Endothelial cell (in vitro differentiated cells): ENCODE measurements at regions not wholly inside any gene's neighbourhood (a gene's known extent, or its start where the extent isn't known, plus 50 kb on each side); places are given as distances from the start of the nearest gene placed in this dataset.

Experiments
- DNase-seq: peaks from one replicate; pipeline ENCODE4 v3.0.0; 2021; ENCODE audit warnings: low spot score
- H3K27ac Mint-ChIP-seq: one replicate; pipeline ENCODE4 v1.8.0; 2021; ENCODE audit warnings: mixed read lengths, inconsistent platforms; ENCODE audit not compliant: unreplicated experiment
- H3K27me3 Mint-ChIP-seq: one replicate; pipeline ENCODE4 v1.8.0; 2021; ENCODE audit warnings: mild to moderate bottlenecking, moderate library complexity, mixed read lengths, inconsistent platforms; ENCODE audit not compliant: unreplicated experiment
- H3K36me3 Mint-ChIP-seq: one replicate; pipeline ENCODE4 v1.8.0; 2021; ENCODE audit warnings: mild to moderate bottlenecking, low read depth, mixed read lengths, inconsistent platforms; ENCODE audit not compliant: unreplicated experiment
- H3K4me1 Mint-ChIP-seq: one replicate; pipeline ENCODE4 v1.8.0; 2021; ENCODE audit warnings: mild to moderate bottlenecking, mixed read lengths, inconsistent platforms; ENCODE audit not compliant: unreplicated experiment
- H3K4me3 Mint-ChIP-seq: one replicate; pipeline ENCODE4 v1.8.0; 2021; ENCODE audit warnings: mild to moderate bottlenecking, mixed read lengths, inconsistent platforms; ENCODE audit not compliant: unreplicated experiment
- H3K9me3 Mint-ChIP-seq: one replicate; pipeline ENCODE4 v1.8.0; 2021; ENCODE audit warnings: mixed read lengths, inconsistent platforms; ENCODE audit not compliant: unreplicated experiment
- TF ChIP-seq, protein P1 (sequence below): fragments of 200-600 bp; sonication (generic); IDR thresholded peaks from one replicate; pipeline ENCODE4 v1.5.0; 2021; ENCODE audit warnings: antibody characterized with exemption; ENCODE audit not compliant: unreplicated experiment

DNA sequence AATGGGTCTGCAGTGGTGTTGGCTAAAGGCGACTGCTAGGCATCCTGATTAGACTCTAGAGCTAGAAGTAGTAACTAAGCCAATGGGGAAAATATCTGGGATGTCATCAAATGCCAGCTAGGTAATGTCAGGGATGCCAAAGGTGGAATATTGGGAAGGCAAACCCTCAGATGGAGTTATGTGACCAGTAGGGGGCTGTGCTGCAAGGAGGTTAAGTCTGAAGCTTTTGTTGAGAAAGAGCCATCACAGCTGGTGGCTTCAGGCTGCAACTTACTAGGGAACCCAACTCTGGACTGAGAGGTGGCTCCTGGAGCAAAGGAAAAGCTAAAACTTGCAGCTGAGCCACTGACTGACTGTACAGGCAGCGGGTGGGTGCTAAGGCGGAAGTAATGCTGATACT, 576.9 kb upstream of the GHITM start:
- Mint-ChIP-seq H3K36me3 (no peaks in the 10 kb centered on the region), H3K27me3 (peaks cover 2% of the 10 kb centered on the region), H3K9me3 (no peaks in the 10 kb centered on the region), H3K4me3 (no peak overlapping the region), H3K4me1 (peaks cover 3% of the 10 kb centered on the region), H3K27ac (no peak overlapping the region)
- DNase-seq = no peak
- TF ChIP-seq, protein P1, sequence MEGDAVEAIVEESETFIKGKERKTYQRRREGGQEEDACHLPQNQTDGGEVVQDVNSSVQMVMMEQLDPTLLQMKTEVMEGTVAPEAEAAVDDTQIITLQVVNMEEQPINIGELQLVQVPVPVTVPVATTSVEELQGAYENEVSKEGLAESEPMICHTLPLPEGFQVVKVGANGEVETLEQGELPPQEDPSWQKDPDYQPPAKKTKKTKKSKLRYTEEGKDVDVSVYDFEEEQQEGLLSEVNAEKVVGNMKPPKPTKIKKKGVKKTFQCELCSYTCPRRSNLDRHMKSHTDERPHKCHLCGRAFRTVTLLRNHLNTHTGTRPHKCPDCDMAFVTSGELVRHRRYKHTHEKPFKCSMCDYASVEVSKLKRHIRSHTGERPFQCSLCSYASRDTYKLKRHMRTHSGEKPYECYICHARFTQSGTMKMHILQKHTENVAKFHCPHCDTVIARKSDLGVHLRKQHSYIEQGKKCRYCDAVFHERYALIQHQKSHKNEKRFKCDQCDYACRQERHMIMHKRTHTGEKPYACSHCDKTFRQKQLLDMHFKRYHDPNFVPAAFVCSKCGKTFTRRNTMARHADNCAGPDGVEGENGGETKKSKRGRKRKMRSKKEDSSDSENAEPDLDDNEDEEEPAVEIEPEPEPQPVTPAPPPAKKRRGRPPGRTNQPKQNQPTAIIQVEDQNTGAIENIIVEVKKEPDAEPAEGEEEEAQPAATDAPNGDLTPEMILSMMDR = peak; percentile 26

DNA sequence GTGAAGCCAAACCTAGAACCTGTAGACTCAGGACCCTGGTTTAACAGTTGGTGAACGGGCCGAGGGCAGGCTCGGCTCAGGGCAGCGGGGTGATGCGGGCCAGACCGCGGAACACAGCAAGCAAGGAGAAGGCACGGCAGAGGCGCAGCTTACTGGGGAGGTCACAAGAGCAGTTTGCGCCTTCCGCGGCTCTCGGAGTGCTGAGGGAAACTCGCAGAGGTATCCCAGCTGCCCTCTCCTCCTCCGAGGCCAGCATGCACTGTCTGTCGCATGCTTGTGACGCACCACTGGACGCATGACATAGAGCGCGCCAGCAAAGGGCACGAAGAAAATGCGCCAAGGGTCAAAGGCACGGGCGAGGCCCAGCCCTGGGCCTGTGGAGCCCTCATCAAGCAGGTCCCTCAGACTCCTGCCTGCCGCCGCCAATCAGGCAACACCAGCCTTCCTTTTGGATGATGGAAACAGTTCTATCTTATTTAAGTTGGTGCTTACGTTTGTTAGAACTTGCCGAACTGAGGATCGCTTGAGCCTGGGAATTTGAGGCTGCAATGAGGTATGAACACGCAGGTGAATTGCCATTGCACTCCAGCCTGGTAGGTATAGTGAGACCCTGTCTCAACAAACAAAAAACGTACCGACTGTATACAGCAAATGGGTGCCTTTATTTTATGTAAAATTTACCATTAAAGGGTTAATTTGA, 574.3 kb upstream of the GHITM start:
- H3K27ac Mint-ChIP-seq = no peak overlapping the region

DNA sequence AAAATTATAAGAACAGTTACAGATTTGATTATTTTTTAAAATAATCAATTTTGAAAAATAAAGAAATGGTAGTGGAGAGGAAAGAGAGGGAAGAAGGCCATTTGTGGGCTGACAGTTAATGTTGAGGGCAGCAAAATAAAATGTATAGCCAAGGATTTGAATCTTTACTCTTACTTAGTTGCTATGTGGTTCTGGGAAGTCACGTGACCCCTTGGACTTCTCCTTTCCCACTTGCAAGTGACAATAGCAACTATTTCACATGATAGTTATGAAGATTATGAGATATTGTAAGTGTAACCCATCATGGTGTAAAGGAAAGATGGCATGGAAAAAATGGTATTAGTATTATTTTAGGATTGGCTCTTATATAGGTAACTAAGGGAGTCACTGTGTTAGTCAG, 567.3 kb upstream of the GHITM start:
- H3K9me3 Mint-ChIP-seq = no peaks in the 10 kb centered on the region
- DNase-seq = no peak
- TF ChIP-seq, protein P1 = no peak
- no peaks in the 10 kb centered on the region for H3K4me1 Mint-ChIP-seq
- no peak overlapping the region for H3K4me3 Mint-ChIP-seq
- no peaks in the 10 kb centered on the region for H3K27me3 Mint-ChIP-seq
- no peaks in the 10 kb centered on the region for H3K36me3 Mint-ChIP-seq
- H3K27ac Mint-ChIP-seq = no peak overlapping the region

More for the DNA sequence above, 574.3 kb upstream of the GHITM start:
- Mint-ChIP-seq H3K9me3 (no peaks in the 10 kb centered on the region), H3K36me3 (no peaks in the 10 kb centered on the region), H3K4me1 (peaks cover 3% of the 10 kb centered on the region), H3K4me3 (no peak overlapping the region), H3K27me3 (peaks cover 2% of the 10 kb centered on the region)
- no peak for DNase-seq
- TF ChIP-seq, protein P1 = no peak

DNA sequence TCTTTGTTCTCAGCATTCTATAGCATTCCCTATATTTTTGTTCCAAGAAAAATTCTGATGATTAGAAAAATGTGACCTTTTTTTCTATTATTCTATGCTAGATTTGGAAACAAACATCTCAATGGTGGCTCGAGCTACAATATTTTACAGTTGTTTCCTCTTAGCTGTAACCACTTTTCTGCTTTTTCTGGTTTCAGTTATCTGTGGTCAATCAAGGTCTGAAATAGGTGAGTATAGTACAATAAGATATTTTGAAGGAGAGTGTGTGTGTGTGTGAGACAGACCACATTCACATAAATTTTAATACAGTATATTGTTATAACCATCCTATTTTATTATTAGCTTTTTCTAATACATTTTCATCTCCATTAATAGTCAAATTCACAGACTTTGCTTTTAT, 564.5 kb upstream of the GHITM start:
- DNase-seq = no peak
- Mint-ChIP-seq H3K27ac (no peak overlapping the region), H3K9me3 (peaks cover 6% of the 10 kb centered on the region), H3K4me3 (no peak overlapping the region), H3K27me3 (no peaks in the 10 kb centered on the region), H3K36me3 (no peaks in the 10 kb centered on the region), H3K4me1 (no peaks in the 10 kb centered on the region)
- TF ChIP-seq, protein P1 = no peak

DNA sequence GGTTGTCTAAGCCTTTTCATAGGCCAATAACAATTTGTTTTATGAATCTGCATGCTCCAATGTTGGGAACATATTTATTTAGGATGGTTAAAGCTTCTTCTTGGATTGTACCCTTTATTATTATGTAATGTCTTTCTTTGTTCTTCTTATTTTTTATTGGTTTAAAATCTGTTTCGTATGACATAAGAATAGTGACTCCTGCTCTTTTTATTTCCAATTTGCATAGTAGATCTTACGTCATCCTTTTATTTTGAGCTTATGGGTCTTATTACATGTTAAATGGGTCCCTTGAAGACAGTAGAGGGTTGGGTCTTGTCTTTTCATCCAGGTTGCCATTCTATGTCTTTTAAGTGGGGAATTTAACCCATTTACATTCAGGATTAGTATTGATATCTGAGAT, 561.9 kb upstream of the GHITM start:
- Mint-ChIP-seq H3K4me3 (no peak overlapping the region), H3K9me3 (peaks cover 6% of the 10 kb centered on the region), H3K4me1 (no peaks in the 10 kb centered on the region), H3K36me3 (no peaks in the 10 kb centered on the region), H3K27me3 (no peaks in the 10 kb centered on the region), H3K27ac (no peak overlapping the region)
- DNase-seq = no peak
- TF ChIP-seq, protein P1 = no peak
